ENCODE measurements at regions not wholly inside any gene's neighbourhood (a gene's known extent, or its start where the extent isn't known, plus 50 kb on each side); places are given as distances from the start of the nearest gene placed in this dataset.

DNA sequence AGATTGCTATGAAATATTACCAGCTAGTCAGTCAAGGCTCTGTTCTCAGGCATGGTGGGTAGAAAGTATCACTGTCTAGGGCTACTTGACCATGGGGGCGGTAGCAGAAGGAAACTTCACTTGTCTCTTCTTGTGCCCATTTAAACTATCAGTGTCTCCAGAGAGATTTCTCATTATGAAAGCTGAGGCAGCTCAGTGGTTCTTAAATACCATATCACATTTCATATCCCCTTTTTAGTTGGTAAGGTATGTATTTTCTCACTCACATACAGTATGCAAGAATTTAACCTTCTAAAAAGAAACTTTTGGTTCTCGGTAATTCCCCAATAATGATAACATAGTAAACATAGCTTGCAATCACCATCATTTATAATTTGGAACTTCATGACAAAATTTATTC, 1180.0 kb upstream of the TENM4 start:
- H3K27ac ChIP-seq (ENCODE audit: low read depth in 2 of 2, low read length in 2 of 2): no peak overlapping the region
- no peak overlapping the region for H3K4me3 ChIP-seq (ENCODE audit: low read length in 2 of 2)
- H3K27me3 ChIP-seq (ENCODE audit: control insufficient read depth in 2 of 2, insufficient read depth in 2 of 2, low read length in 2 of 2): no peaks in the 10 kb centered on the region
- H3K4me1 ChIP-seq (ENCODE audit: control insufficient read depth in 2 of 2, insufficient read depth in 2 of 2, low read length in 2 of 2): no peaks in the 10 kb centered on the region
- no peak overlapping the region for H3K9ac ChIP-seq (ENCODE audit: low read depth in 1 of 2, low read length in 2 of 2)
- no peaks in the 10 kb centered on the region for H3K36me3 ChIP-seq (ENCODE audit: control insufficient read depth in 2 of 2, insufficient read depth in 2 of 2, low read length in 2 of 2)
- no peaks in the 10 kb centered on the region for H3K9me3 ChIP-seq (ENCODE audit: control insufficient read depth in 2 of 2, low read length in 2 of 2)

DNA sequence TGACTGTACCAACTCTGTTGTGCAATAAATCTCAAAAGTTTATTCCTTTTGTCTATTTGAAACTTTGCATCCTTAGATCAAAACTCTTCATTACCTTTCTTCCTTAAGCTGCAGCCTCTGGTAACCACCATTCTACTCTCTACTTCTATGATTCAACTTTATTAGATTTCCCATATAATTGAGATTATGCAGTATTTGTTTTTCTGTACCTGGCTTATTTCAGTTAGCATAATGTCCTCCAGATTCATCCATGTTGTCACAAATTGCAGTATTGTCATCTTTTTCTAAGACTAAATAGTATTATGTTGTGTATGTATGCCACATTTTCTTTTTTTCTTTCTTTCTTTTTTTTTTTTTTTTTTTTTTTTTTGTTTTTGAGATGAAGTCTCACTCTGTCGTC, 1176.3 kb upstream of the TENM4 start:
- Histone ChIP-seq H3K27me3 (ENCODE audit: control insufficient read depth in 2 of 2, insufficient read depth in 2 of 2, low read length in 2 of 2) (no peaks in the 10 kb centered on the region), H3K9ac (ENCODE audit: low read depth in 1 of 2, low read length in 2 of 2) (no peak overlapping the region), H3K27ac (ENCODE audit: low read depth in 2 of 2, low read length in 2 of 2) (no peak overlapping the region), H3K9me3 (ENCODE audit: control insufficient read depth in 2 of 2, low read length in 2 of 2) (no peaks in the 10 kb centered on the region), H3K4me1 (ENCODE audit: control insufficient read depth in 2 of 2, insufficient read depth in 2 of 2, low read length in 2 of 2) (no peaks in the 10 kb centered on the region), H3K4me3 (ENCODE audit: low read length in 2 of 2) (no peak overlapping the region), H3K36me3 (ENCODE audit: control insufficient read depth in 2 of 2, insufficient read depth in 2 of 2, low read length in 2 of 2) (no peaks in the 10 kb centered on the region)

- no peak overlapping the region for H3K27ac ChIP-seq (ENCODE audit: low read depth in 2 of 2, low read length in 2 of 2)
- no peaks in the 10 kb centered on the region for H3K9me3 ChIP-seq (ENCODE audit: control insufficient read depth in 2 of 2, low read length in 2 of 2)
- no peaks in the 10 kb centered on the region for H3K36me3 ChIP-seq (ENCODE audit: control insufficient read depth in 2 of 2, insufficient read depth in 2 of 2, low read length in 2 of 2)
These were observed 1175.4 kb upstream of the TENM4 start for GRCh38 chr11:80616070-80616800.

DNA sequence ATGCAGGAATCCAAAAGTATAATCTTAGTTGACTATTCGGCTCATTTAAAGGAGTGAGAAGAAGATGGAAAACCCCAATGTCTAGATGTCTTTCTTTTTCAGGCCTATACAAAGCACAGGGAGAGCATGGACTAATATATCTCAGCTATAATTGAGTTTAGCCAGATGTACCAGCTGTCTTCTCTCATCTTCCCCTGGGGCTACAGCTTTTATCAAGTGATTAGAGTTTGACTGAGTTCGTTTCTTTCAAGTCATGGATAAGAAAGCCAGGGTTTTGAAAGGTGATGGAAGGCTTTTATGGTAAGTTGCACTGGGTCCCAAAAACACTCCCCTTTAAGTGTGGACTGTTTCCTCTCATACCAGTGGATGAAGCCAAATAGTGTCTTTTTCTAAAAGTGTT, 1172.8 kb upstream of the TENM4 start:
- no peaks in the 10 kb centered on the region for H3K36me3 ChIP-seq (ENCODE audit: control insufficient read depth in 2 of 2, insufficient read depth in 2 of 2, low read length in 2 of 2)
- H3K27ac ChIP-seq (ENCODE audit: low read depth in 2 of 2, low read length in 2 of 2): no peak overlapping the region
- no peaks in the 10 kb centered on the region for H3K9me3 ChIP-seq (ENCODE audit: control insufficient read depth in 2 of 2, low read length in 2 of 2)
- H3K27me3 ChIP-seq (ENCODE audit: control insufficient read depth in 2 of 2, insufficient read depth in 2 of 2, low read length in 2 of 2): no peaks in the 10 kb centered on the region
- H3K4me1 ChIP-seq (ENCODE audit: control insufficient read depth in 2 of 2, insufficient read depth in 2 of 2, low read length in 2 of 2): no peaks in the 10 kb centered on the region
- H3K9ac ChIP-seq (ENCODE audit: low read depth in 1 of 2, low read length in 2 of 2): no peak overlapping the region
- H3K4me3 ChIP-seq (ENCODE audit: low read length in 2 of 2): no peak overlapping the region

More at GRCh38 chr11:80616070-80616800, 1175.4 kb upstream of the TENM4 start:
- H3K4me3 ChIP-seq (ENCODE audit: low read length in 2 of 2): no peak overlapping the region
- H3K27me3 ChIP-seq (ENCODE audit: control insufficient read depth in 2 of 2, insufficient read depth in 2 of 2, low read length in 2 of 2): no peaks in the 10 kb centered on the region
- H3K4me1 ChIP-seq (ENCODE audit: control insufficient read depth in 2 of 2, insufficient read depth in 2 of 2, low read length in 2 of 2): no peaks in the 10 kb centered on the region
- H3K9ac ChIP-seq (ENCODE audit: low read depth in 1 of 2, low read length in 2 of 2): no peak overlapping the region

DNA sequence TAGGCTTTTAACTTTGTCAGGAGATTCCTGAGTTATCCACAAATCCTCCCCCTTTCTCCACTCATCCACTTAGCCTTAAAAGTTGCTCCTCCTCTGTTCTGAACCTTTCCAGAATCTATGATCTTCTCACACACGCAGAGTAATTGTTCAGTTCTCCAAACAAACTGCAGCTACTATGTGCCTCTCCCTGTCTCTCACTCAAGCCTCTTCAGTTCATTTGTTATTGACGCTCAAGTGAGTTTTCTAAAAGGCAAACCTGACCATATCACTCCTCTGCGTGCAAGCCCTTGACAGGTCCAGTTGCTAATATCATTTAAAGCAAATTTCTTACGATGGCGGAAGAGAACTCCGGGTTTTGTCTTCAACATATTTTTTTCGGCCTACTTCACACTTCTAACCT, 1169.7 kb upstream of the TENM4 start:
- Histone ChIP-seq H3K27ac (ENCODE audit: low read depth in 2 of 2, low read length in 2 of 2) (no peak overlapping the region), H3K9ac (ENCODE audit: low read depth in 1 of 2, low read length in 2 of 2) (no peak overlapping the region), H3K4me1 (ENCODE audit: control insufficient read depth in 2 of 2, insufficient read depth in 2 of 2, low read length in 2 of 2) (no peaks in the 10 kb centered on the region), H3K36me3 (ENCODE audit: control insufficient read depth in 2 of 2, insufficient read depth in 2 of 2, low read length in 2 of 2) (no peaks in the 10 kb centered on the region), H3K9me3 (ENCODE audit: control insufficient read depth in 2 of 2, low read length in 2 of 2) (no peaks in the 10 kb centered on the region), H3K4me3 (ENCODE audit: low read length in 2 of 2) (no peak overlapping the region), H3K27me3 (ENCODE audit: control insufficient read depth in 2 of 2, insufficient read depth in 2 of 2, low read length in 2 of 2) (no peaks in the 10 kb centered on the region)

GRCh38 chr11:80603472-80603871, 1162.6 kb upstream of the TENM4 start:
- Histone ChIP-seq H3K36me3 (ENCODE audit: control insufficient read depth in 2 of 2, insufficient read depth in 2 of 2, low read length in 2 of 2) (no peaks in the 10 kb centered on the region), H3K27ac (ENCODE audit: low read depth in 2 of 2, low read length in 2 of 2) (peak overlapping the region; percentile 61 to 70), H3K9ac (ENCODE audit: low read depth in 1 of 2, low read length in 2 of 2) (no peak overlapping the region), H3K27me3 (ENCODE audit: control insufficient read depth in 2 of 2, insufficient read depth in 2 of 2, low read length in 2 of 2) (no peaks in the 10 kb centered on the region), H3K4me1 (ENCODE audit: control insufficient read depth in 2 of 2, insufficient read depth in 2 of 2, low read length in 2 of 2) (peaks cover 4 to 7% of the 10 kb centered on the region in 2 donors), H3K4me3 (ENCODE audit: low read length in 2 of 2) (peak overlapping the region in 1 of 2 donors; percentile 48), H3K9me3 (ENCODE audit: control insufficient read depth in 2 of 2, low read length in 2 of 2) (no peaks in the 10 kb centered on the region)

DNA sequence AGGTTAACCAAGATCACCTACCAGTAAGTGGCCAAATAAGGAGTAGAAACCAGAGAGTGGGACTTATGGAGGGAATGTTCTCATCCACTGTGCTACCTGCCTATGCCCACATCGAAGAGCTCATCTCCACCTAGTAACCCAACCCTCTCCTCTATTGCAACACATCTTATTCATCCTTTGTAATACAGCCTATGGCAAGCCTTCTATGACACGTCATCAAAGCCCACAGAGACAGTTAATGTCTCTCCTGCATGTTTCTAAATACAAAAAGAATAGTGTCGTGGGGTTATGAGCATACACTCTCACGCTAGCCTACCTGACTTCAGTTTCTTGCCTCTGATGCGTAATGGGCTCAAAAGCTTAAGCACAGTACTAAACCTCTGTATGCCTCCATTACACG, 1158.1 kb upstream of the TENM4 start:
- H3K4me3 ChIP-seq (ENCODE audit: low read length in 2 of 2): no peak overlapping the region
- H3K36me3 ChIP-seq (ENCODE audit: control insufficient read depth in 2 of 2, insufficient read depth in 2 of 2, low read length in 2 of 2): no peaks in the 10 kb centered on the region
- H3K9ac ChIP-seq (ENCODE audit: low read depth in 1 of 2, low read length in 2 of 2): no peak overlapping the region
- no peaks in the 10 kb centered on the region for H3K9me3 ChIP-seq (ENCODE audit: control insufficient read depth in 2 of 2, low read length in 2 of 2)
- H3K4me1 ChIP-seq (ENCODE audit: control insufficient read depth in 2 of 2, insufficient read depth in 2 of 2, low read length in 2 of 2): peaks cover 4 to 7% of the 10 kb centered on the region in 2 donors
- H3K27me3 ChIP-seq (ENCODE audit: control insufficient read depth in 2 of 2, insufficient read depth in 2 of 2, low read length in 2 of 2): no peaks in the 10 kb centered on the region
- no peak overlapping the region for H3K27ac ChIP-seq (ENCODE audit: low read depth in 2 of 2, low read length in 2 of 2)

DNA sequence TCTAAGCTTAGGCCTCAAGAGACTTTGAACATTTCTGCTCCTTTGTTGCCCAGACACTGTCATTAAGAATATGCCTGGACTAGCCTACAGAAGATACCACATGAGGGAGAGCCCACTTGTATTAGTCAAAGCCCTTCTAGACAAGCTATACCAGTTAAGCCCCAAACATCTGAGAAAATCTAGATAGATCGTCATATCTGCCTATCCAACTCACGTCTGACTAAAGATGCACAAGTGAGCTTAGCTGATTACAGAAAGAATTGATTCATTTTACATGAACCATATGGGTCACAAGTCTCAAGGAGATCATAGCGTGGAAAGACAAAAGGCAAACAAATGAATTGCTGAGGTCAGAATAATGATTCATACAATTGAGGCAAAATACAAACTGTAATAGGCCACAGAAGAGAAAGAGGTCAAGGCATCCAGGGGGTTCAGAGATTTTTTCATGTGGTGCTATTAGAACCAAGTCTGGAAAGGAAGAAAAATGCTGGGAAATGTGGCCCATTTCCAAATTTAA, 1155.5 kb upstream of the TENM4 start:
- Histone ChIP-seq H3K4me1 (ENCODE audit: control insufficient read depth in 2 of 2, insufficient read depth in 2 of 2, low read length in 2 of 2) (peaks cover 0 to 4% of the 10 kb centered on the region in 2 donors), H3K36me3 (ENCODE audit: control insufficient read depth in 2 of 2, insufficient read depth in 2 of 2, low read length in 2 of 2) (no peaks in the 10 kb centered on the region), H3K9ac (ENCODE audit: low read depth in 1 of 2, low read length in 2 of 2) (no peak overlapping the region), H3K27ac (ENCODE audit: low read depth in 2 of 2, low read length in 2 of 2) (no peak overlapping the region), H3K4me3 (ENCODE audit: low read length in 2 of 2) (no peak overlapping the region), H3K27me3 (ENCODE audit: control insufficient read depth in 2 of 2, insufficient read depth in 2 of 2, low read length in 2 of 2) (no peaks in the 10 kb centered on the region), H3K9me3 (ENCODE audit: control insufficient read depth in 2 of 2, low read length in 2 of 2) (no peaks in the 10 kb centered on the region)

DNA sequence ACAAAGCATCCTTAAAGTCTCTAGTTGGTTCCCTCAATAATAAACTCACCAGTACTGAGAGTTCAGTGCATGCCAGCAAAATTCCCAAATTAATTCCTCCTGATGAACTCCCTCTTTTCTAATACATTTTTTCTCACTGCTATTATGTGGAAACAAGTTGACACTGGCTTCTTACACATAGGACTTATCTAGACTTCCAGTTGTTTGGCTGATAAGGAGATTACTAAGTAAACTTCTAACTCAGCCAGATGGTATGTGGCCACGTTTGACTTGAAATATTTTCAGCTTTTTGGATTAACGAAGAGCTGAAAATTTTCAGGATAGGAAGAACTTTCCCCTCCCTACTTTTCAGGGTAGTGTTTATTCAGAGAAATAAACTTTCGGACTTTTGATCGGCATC, 1154.2 kb upstream of the TENM4 start:
- Histone ChIP-seq H3K9me3 (ENCODE audit: control insufficient read depth in 2 of 2, low read length in 2 of 2) (no peaks in the 10 kb centered on the region), H3K27ac (ENCODE audit: low read depth in 2 of 2, low read length in 2 of 2) (no peak overlapping the region), H3K9ac (ENCODE audit: low read depth in 1 of 2, low read length in 2 of 2) (no peak overlapping the region), H3K4me1 (ENCODE audit: control insufficient read depth in 2 of 2, insufficient read depth in 2 of 2, low read length in 2 of 2) (peaks cover 0 to 4% of the 10 kb centered on the region in 2 donors), H3K36me3 (ENCODE audit: control insufficient read depth in 2 of 2, insufficient read depth in 2 of 2, low read length in 2 of 2) (no peaks in the 10 kb centered on the region), H3K4me3 (ENCODE audit: low read length in 2 of 2) (no peak overlapping the region), H3K27me3 (ENCODE audit: control insufficient read depth in 2 of 2, insufficient read depth in 2 of 2, low read length in 2 of 2) (no peaks in the 10 kb centered on the region)

DNA sequence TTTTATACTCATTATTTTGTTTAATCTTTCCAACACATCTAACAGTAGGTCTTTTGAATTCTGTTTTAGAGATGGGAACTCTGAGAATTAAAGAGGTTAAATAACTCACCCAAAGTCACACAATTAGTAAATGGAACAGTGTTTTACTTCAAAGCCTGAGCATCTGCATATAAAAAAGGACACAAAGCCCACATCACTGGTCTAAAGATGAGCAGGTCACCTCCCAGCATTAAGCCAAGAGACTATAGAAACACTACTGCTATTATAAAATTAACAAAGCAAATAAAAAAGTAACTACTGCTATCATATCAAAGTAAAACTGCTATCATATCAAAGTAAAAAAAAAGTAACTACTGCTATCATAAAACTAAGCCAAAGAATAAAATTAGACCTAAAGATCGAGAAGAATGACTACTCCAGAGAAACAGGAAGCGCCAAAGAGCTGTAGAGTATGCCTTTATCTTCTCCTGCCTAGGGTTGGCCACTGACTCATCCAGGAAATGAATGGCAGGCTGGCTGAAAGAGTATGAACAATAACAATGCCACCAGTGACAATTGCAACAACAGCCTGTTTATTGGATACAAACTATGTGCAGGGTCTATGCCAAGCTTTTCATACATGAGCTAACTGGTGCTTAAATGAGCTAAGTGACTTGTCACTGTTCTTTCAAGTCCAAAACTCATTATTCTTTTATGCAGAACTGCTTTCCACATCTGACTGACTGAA, 1153.0 kb upstream of the TENM4 start:
- H3K27ac ChIP-seq (ENCODE audit: low read depth in 2 of 2, low read length in 2 of 2): peak overlapping the region; percentile 15 to 28
- no peak overlapping the region for H3K4me3 ChIP-seq (ENCODE audit: low read length in 2 of 2)
- H3K9ac ChIP-seq (ENCODE audit: low read depth in 1 of 2, low read length in 2 of 2): no peak overlapping the region
- peaks cover 0 to 4% of the 10 kb centered on the region in 2 donors for H3K4me1 ChIP-seq (ENCODE audit: control insufficient read depth in 2 of 2, insufficient read depth in 2 of 2, low read length in 2 of 2)
- H3K9me3 ChIP-seq (ENCODE audit: control insufficient read depth in 2 of 2, low read length in 2 of 2): no peaks in the 10 kb centered on the region
- no peaks in the 10 kb centered on the region for H3K27me3 ChIP-seq (ENCODE audit: control insufficient read depth in 2 of 2, insufficient read depth in 2 of 2, low read length in 2 of 2)
- H3K36me3 ChIP-seq (ENCODE audit: control insufficient read depth in 2 of 2, insufficient read depth in 2 of 2, low read length in 2 of 2): no peaks in the 10 kb centered on the region

Data from mucosa of rectum (tissue), 2 donors.